Liver (tissue), 3 donors: ENCODE measurements at regions not wholly inside any gene's neighbourhood (a gene's known extent, or its start where the extent isn't known, plus 50 kb on each side); places are given as distances from the start of the nearest gene placed in this dataset.

Experiments
- ATF3 ChIP-seq: IDR thresholded peaks from 2 replicates; pipeline ENCODE4 v1.6.1; 2016; ENCODE audit warnings: antibody characterized with exemption
- CTCF ChIP-seq: fragments of 150-350 bp; IDR thresholded peaks from 2 replicates; pipeline ENCODE4 v1.5.1; 2017; ENCODE audit warnings: improper control_type of control experiment, low read depth, low read length; ENCODE audit not compliant: missing input control
- RAD21 ChIP-seq, 2 donors: IDR thresholded peaks; 2 replicates each; pipeline ENCODE4 v1.6.1; 2016; ENCODE audit warnings: antibody characterized with exemption in 2 of 2, mild to moderate bottlenecking in 2 of 2
- REST ChIP-seq: IDR thresholded peaks from 2 replicates; pipeline ENCODE4 v1.6.1; 2016; ENCODE audit warnings: antibody characterized with exemption, mild to moderate bottlenecking
- RXRA ChIP-seq, 2 donors: IDR thresholded peaks; 2 replicates each; pipeline ENCODE4 v1.6.1; 2017 to 2018; ENCODE audit warnings: antibody characterized with exemption in 2 of 2, mild to moderate bottlenecking in 1 of 2
- TAF1 ChIP-seq: conservative IDR thresholded peaks from 2 replicates; pipeline ENCODE4 v1.6.1; 2016; ENCODE audit warnings: antibody characterized with exemption, mild to moderate bottlenecking
- YY1 ChIP-seq: IDR thresholded peaks from 2 replicates; pipeline ENCODE4 v1.6.1; 2016; ENCODE audit warnings: antibody characterized with exemption, mild to moderate bottlenecking
- donor health status: healthy.
- donor health status: healthy.

- TF ChIP-seq TAF1, result no peak
- peak; percentile 56 for TF ChIP-seq YY1
- no peak for TF ChIP-seq CTCF
- no peak for TF ChIP-seq RAD21 (IDR thresholded peaks at IDR 0.05)
- no peak for TF ChIP-seq REST
- peak in 1 of 2 donors; percentile 26 for TF ChIP-seq RXRA (IDR thresholded peaks at IDR 0.05)
- TF ChIP-seq ATF3, result no peak
Measured at GRCh38 chr4:74539044-74539790, 94.3 kb downstream of the AREG start.
